Testis (tissue), 2 donors: ENCODE measurements at regions not wholly inside any gene's neighbourhood (a gene's known extent, or its start where the extent isn't known, plus 50 kb on each side); places are given as distances from the start of the nearest gene placed in this dataset.

Source experiments
- POLR2A ChIP-seq: fragments of 450-650 bp; IDR thresholded peaks from one replicate; pipeline ENCODE4 v1.6.1; 2017; ENCODE audit warnings: antibody characterized with exemption, mild to moderate bottlenecking, moderate library complexity
- TF ChIP-seq, protein P1 (sequence below), 3 experiments: fragments of 450-650 bp in 2 of 3; fragments of 200-600 bp in 1 of 3; sonication (generic) in 1 of 3; IDR thresholded peaks; one replicate each; pipeline ENCODE4 v1.5.1; 2016 to 2019; ENCODE audit warnings: antibody characterized with exemption in 3 of 3, mild to moderate bottlenecking in 2 of 3, moderate library complexity in 1 of 3

DNA sequence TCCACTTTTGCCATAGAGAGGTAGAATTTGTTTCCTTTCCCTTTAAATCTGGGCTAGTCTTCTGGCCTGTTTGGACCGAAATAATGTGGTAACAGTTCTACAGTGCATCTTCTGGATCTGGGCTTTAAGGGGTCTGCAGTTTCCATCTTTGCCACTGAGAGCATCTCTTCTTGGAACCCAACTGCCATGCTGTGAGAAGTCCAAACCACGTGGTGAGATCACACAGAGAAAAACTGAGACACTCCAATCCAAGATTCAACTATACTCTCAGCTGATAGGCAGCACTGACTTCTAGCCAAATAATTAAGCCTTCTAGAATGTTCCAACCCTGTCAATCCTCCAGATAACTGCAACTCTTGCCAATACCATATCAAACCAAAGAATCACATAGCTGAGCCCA, 261.1 kb downstream of the INSIG2 start:
- TF ChIP-seq, protein P1, sequence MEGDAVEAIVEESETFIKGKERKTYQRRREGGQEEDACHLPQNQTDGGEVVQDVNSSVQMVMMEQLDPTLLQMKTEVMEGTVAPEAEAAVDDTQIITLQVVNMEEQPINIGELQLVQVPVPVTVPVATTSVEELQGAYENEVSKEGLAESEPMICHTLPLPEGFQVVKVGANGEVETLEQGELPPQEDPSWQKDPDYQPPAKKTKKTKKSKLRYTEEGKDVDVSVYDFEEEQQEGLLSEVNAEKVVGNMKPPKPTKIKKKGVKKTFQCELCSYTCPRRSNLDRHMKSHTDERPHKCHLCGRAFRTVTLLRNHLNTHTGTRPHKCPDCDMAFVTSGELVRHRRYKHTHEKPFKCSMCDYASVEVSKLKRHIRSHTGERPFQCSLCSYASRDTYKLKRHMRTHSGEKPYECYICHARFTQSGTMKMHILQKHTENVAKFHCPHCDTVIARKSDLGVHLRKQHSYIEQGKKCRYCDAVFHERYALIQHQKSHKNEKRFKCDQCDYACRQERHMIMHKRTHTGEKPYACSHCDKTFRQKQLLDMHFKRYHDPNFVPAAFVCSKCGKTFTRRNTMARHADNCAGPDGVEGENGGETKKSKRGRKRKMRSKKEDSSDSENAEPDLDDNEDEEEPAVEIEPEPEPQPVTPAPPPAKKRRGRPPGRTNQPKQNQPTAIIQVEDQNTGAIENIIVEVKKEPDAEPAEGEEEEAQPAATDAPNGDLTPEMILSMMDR (IDR thresholded peaks at IDR 0.05), result no peak
- TF ChIP-seq POLR2A, result no peak
